HepG2 (cell line): ENCODE measurements at regions not wholly inside any gene's neighbourhood (a gene's known extent, or its start where the extent isn't known, plus 50 kb on each side); places are given as distances from the start of the nearest gene placed in this dataset.

ENCODE experiments used
- ATAC-seq: fragments of 200-7000 bp; cut with Tn5 transposase; 3 replicates; pipeline ENCODE4 v1.9.1; 2020; ENCODE audit warnings: mild to moderate bottlenecking, moderate library complexity
- BruUV-seq: library from RNA; stranded (reverse); fragments of 400-500 nt; replicated peaks from 2 replicates; lab custom pipeline; 2021; lab: Mats Ljungman, UMichigan
- CTCF ChIA-PET: fragments of 300-600 bp; formaldehyde crosslinking; extraction: SDS; loops from one replicate; lab custom pipeline; 2021; ENCODE audit warnings: low total read pairs, inconsistent platforms, low intra/inter-chr PET ratio; lab: Yijun Ruan, JAX
- POLR2A ChIA-PET: fragments of 350-600 bp; sonication (Branson Sonifier 250); formaldehyde crosslinking; loops from one replicate; lab custom pipeline; 2020; ENCODE audit warnings: antibody characterized with exemption, inconsistent platforms; lab: Yijun Ruan, JAX
- DNase-seq: peaks from one replicate; pipeline ENCODE4 v3.0.0-alpha.2; 2015; ENCODE audit warnings: low spot score
- FAIRE-seq: peaks from 3 replicates; lab custom pipeline; 2011; peaks lifted over from hg19 to GRCh38; lab: Jason Lieb, UNC
- H2AFZ ChIP-seq: one replicate; pipeline ENCODE4 v1.6.1; 2011; ENCODE audit warnings: low read length, inconsistent platforms
- H3K27ac ChIP-seq: fragments of 300-600 bp; 3 replicates; pipeline ENCODE4 v1.8.0; 2011; ENCODE audit warnings: mixed run types, mild to moderate bottlenecking, mixed read lengths, low read length, inconsistent platforms; ENCODE audit not compliant: insufficient read depth; ENCODE audit errors: extremely low read length
- H3K27me3 ChIP-seq, 2 experiments: fragments of 200-600 bp in 1 of 2; 2 replicates in 1 of 2; 3 replicates in 1 of 2; pipeline versions ENCODE4 v1.6.0 to v1.8.0; 2011; ENCODE audit warnings: low read length in 2 of 2, mild to moderate bottlenecking in 2 of 2, moderate library complexity in 2 of 2, inconsistent platforms in 1 of 2; ENCODE audit not compliant: insufficient read depth in 2 of 2, control insufficient read depth in 1 of 2
- H3K36me3 ChIP-seq, 2 experiments: fragments of 200-600 bp in 1 of 2; replicated peaks in 1 of 2; 2 replicates in 1 of 2; 3 replicates in 1 of 2; pipeline versions ENCODE4 v1.5.1 to v1.8.0; 2011; ENCODE audit warnings: low read length in 2 of 2, inconsistent platforms in 1 of 2; ENCODE audit not compliant: insufficient read depth in 2 of 2, control insufficient read depth in 1 of 2
- H3K4me1 ChIP-seq: 2 replicates; pipeline ENCODE4 v1.5.1; 2012; ENCODE audit warnings: low read length, inconsistent platforms; ENCODE audit not compliant: insufficient read depth
- H3K4me2 ChIP-seq: 2 replicates; pipeline ENCODE4 v1.6.0; 2011; ENCODE audit warnings: low read depth, low read length, inconsistent platforms
- H3K4me3 ChIP-seq, 3 experiments: fragments of 200-600 bp in 1 of 3; sonication (generic), shearing (Covaris generic) in 1 of 3; replicated peaks in 1 of 3; 2 replicates each; pipeline ENCODE4 v1.5.1; 2011 to 2016; ENCODE audit warnings: low read length in 3 of 3, inconsistent platforms in 2 of 3, low read depth in 2 of 3, mild to moderate bottlenecking in 2 of 3, control low read depth in 1 of 3, mixed read lengths in 1 of 3; ENCODE audit not compliant: insufficient read depth in 1 of 3
- H3K79me2 ChIP-seq: one replicate; pipeline ENCODE4 v1.6.1; 2011; ENCODE audit warnings: low read length, inconsistent platforms; ENCODE audit not compliant: insufficient read depth
- H3K9ac ChIP-seq: 2 replicates; pipeline ENCODE4 v1.6.0; 2011; ENCODE audit warnings: mild to moderate bottlenecking, low read depth, low read length, inconsistent platforms; ENCODE audit not compliant: insufficient read depth
- H3K9me3 ChIP-seq: 2 replicates; pipeline ENCODE4 v1.5.1; 2012; ENCODE audit warnings: mild to moderate bottlenecking, low read length
- H4K20me1 ChIP-seq: 2 replicates; pipeline ENCODE4 v1.6.0; 2011; ENCODE audit warnings: inconsistent platforms, mild to moderate bottlenecking, low read length, moderate library complexity; ENCODE audit not compliant: insufficient read depth
- JDP2 ChIP-seq: sonication (generic); formaldehyde crosslinking; IDR thresholded peaks from 2 replicates; pipeline ENCODE4 v1.8.1; 2022; ENCODE audit warnings: missing genetic modification reagents, borderline replicate concordance
- PHF8 ChIP-seq: sonication (generic); formaldehyde crosslinking; IDR thresholded peaks from 2 replicates; pipeline ENCODE4 v1.5.0; 2020; ENCODE audit warnings: missing genetic modification reagents
- PRMT3 ChIP-seq: sonication (generic); formaldehyde crosslinking; IDR thresholded peaks from 2 replicates; pipeline ENCODE4 v1.8.1; 2022; ENCODE audit warnings: low read depth, mild to moderate bottlenecking, moderate library complexity, missing genetic modification reagents, borderline replicate concordance
- STAT6 ChIP-seq: sonication (generic); formaldehyde crosslinking; IDR thresholded peaks from 2 replicates; pipeline ENCODE4 v1.4.0; 2020; ENCODE audit warnings: missing genetic modification reagents, mild to moderate bottlenecking, borderline replicate concordance
- ZNF430 ChIP-seq: sonication (generic); formaldehyde crosslinking; IDR thresholded peaks from 2 replicates; pipeline ENCODE4 v1.9.0; 2021; ENCODE audit warnings: mild to moderate bottlenecking, missing genetic modification reagents
- WGBS: methylation state at CpG from one replicate; pipeline ENCODE4 v1.1.6; 2017; ENCODE audit warnings: low lambda C conversion rate; 5-methylcytosine and 5-hydroxymethylcytosine counted together
- in situ Hi-C: cut with HindIII; loops from 2 replicates; pipeline ENCODE4 v1.10.0; 2017; ENCODE audit warnings: low pct_unique_long_range_greater_than_20kb; ENCODE audit not compliant: extremely low pct_ligation_motif_present
- intact Hi-C: fragments of 100-400 bp; cut with micrococcal nuclease; formaldehyde crosslinking; loops from one replicate; pipeline ENCODE4 v1.10.0; 2022; ENCODE audit not compliant: unreplicated experiment
- TF ChIP-seq, protein P1 (sequence below): sonication (generic); formaldehyde crosslinking; IDR thresholded peaks from 2 replicates; pipeline ENCODE4 v1.5.0; 2020; ENCODE audit warnings: missing genetic modification reagents, mild to moderate bottlenecking, borderline replicate concordance
- TF ChIP-seq, protein P2 (sequence below): sonication (generic); formaldehyde crosslinking; conservative IDR thresholded peaks from 2 replicates; pipeline ENCODE4 v1.4.0; 2020; ENCODE audit warnings: missing genetic modification reagents
- TF ChIP-seq, protein P3 (sequence below), 2 experiments: sonication (generic) in 1 of 2; formaldehyde crosslinking in 1 of 2; IDR thresholded peaks; 2 replicates each; pipeline versions ENCODE4 v1.6.1 to v1.9.0; 2014 to 2022; ENCODE audit warnings: antibody characterized with exemption in 1 of 2, borderline replicate concordance in 1 of 2, inconsistent platforms in 1 of 2, low read depth in 1 of 2, missing genetic modification reagents in 1 of 2
- TF ChIP-seq, protein P4 (sequence below): sonication (generic); formaldehyde crosslinking; IDR thresholded peaks from 2 replicates; pipeline ENCODE4 v1.8.1; 2022; ENCODE audit warnings: mild to moderate bottlenecking, missing genetic modification reagents

- no peak for TF ChIP-seq STAT6 (CRISPR knock-in tag)
Measured at GRCh38 chr18:27277554-27277953, 92.4 kb upstream of the CHST9 start (continued).

- Histone ChIP-seq H3K27ac (no peak overlapping the region), H2AFZ (no peak overlapping the region), H3K79me2 (no peaks in the 10 kb centered on the region), H4K20me1 (no peaks in the 10 kb centered on the region), H3K9ac (no peak overlapping the region), H3K4me3 (no peak overlapping the region), H3K27me3 (no peaks in the 10 kb centered on the region), H3K4me1 (no peaks in the 10 kb centered on the region), H3K4me2 (no peak overlapping the region), H3K9me3 (no peaks in the 10 kb centered on the region), H3K36me3 (no peaks in the 10 kb centered on the region)
- DNase-seq: no peak
- intact Hi-C loops: no loop called here
- no TSS peak for BruUV-seq
- in situ Hi-C loops: no loop called here
- no peak for FAIRE-seq
- WGBS: 24% methylated on average over 6 of the region's 6 CpGs
- ATAC-seq: no peak
- ChIA-PET CTCF (no interaction called here), POLR2A (no interaction called here)
- TF ChIP-seq ZNF430 (no peak), JDP2 (no peak), PHF8 (CRISPR knock-in tag) (no peak), PRMT3 (CRISPR knock-in tag) (no peak)
- TF ChIP-seq, protein P1, sequence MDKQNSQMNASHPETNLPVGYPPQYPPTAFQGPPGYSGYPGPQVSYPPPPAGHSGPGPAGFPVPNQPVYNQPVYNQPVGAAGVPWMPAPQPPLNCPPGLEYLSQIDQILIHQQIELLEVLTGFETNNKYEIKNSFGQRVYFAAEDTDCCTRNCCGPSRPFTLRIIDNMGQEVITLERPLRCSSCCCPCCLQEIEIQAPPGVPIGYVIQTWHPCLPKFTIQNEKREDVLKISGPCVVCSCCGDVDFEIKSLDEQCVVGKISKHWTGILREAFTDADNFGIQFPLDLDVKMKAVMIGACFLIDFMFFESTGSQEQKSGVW (CRISPR knock-in tag): no peak
- TF ChIP-seq, protein P2, sequence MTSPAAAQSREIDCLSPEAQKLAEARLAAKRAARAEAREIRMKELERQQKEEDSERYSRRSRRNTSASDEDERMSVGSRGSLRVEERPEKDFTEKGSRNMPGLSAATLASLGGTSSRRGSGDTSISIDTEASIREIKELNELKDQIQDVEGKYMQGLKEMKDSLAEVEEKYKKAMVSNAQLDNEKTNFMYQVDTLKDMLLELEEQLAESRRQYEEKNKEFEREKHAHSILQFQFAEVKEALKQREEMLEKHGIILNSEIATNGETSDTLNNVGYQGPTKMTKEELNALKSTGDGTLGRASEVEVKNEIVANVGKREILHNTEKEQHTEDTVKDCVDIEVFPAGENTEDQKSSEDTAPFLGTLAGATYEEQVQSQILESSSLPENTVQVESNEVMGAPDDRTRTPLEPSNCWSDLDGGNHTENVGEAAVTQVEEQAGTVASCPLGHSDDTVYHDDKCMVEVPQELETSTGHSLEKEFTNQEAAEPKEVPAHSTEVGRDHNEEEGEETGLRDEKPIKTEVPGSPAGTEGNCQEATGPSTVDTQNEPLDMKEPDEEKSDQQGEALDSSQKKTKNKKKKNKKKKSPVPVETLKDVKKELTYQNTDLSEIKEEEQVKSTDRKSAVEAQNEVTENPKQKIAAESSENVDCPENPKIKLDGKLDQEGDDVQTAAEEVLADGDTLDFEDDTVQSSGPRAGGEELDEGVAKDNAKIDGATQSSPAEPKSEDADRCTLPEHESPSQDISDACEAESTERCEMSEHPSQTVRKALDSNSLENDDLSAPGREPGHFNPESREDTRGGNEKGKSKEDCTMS (CRISPR knock-in tag): no peak
- TF ChIP-seq, protein P3, sequence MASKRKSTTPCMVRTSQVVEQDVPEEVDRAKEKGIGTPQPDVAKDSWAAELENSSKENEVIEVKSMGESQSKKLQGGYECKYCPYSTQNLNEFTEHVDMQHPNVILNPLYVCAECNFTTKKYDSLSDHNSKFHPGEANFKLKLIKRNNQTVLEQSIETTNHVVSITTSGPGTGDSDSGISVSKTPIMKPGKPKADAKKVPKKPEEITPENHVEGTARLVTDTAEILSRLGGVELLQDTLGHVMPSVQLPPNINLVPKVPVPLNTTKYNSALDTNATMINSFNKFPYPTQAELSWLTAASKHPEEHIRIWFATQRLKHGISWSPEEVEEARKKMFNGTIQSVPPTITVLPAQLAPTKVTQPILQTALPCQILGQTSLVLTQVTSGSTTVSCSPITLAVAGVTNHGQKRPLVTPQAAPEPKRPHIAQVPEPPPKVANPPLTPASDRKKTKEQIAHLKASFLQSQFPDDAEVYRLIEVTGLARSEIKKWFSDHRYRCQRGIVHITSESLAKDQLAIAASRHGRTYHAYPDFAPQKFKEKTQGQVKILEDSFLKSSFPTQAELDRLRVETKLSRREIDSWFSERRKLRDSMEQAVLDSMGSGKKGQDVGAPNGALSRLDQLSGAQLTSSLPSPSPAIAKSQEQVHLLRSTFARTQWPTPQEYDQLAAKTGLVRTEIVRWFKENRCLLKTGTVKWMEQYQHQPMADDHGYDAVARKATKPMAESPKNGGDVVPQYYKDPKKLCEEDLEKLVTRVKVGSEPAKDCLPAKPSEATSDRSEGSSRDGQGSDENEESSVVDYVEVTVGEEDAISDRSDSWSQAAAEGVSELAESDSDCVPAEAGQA (IDR thresholded peaks at IDR 0.05; ENCODE audit: low read depth): no peak
- TF ChIP-seq, protein P3 (CRISPR knock-in tag; IDR thresholded peaks at IDR 0.05; ENCODE audit: borderline replicate concordance): no peak
- TF ChIP-seq, protein P4, sequence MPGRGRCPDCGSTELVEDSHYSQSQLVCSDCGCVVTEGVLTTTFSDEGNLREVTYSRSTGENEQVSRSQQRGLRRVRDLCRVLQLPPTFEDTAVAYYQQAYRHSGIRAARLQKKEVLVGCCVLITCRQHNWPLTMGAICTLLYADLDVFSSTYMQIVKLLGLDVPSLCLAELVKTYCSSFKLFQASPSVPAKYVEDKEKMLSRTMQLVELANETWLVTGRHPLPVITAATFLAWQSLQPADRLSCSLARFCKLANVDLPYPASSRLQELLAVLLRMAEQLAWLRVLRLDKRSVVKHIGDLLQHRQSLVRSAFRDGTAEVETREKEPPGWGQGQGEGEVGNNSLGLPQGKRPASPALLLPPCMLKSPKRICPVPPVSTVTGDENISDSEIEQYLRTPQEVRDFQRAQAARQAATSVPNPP (CRISPR knock-in tag): no peak
Measured at GRCh38 chr18:27276886-27277285, 91.8 kb upstream of the CHST9 start.
